ENCODE measurements at regions not wholly inside any gene's neighbourhood (a gene's known extent, or its start where the extent isn't known, plus 50 kb on each side); places are given as distances from the start of the nearest gene placed in this dataset.

DNA sequence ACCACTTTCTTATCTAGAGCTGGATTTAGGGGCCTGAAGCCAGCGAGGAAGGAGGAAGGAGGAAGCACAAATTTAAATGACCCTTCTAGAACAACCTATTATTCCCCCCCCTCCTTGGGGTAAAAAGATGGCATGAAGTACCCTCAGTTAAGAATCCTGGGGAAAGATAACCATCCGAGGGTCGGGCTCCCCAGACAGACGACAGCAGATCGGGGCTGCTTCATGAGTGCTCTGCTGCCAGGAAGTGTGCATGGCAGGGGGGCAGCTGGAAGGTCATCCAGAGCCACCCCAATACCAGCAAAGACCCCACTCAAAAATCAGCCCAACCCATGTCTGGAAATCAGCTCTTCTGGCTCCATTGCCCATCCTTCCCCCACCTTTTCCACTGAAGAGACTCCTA is 207.5 kb downstream of the CTTN start:
- no peak overlapping the region for H3K27ac Mint-ChIP-seq
- no peaks in the 10 kb centered on the region for H3K36me3 Mint-ChIP-seq
- H3K27me3 Mint-ChIP-seq: peaks cover 2% of the 10 kb centered on the region
- DNase-seq (ENCODE audit: low spot score in 2 of 2) (no peak), ATAC-seq (ENCODE audit: low read depth) (no peak)
- no peak overlapping the region for H3K4me3 Mint-ChIP-seq
- H3K9me3 Mint-ChIP-seq: no peaks in the 10 kb centered on the region
- H3K4me1 Mint-ChIP-seq: no peaks in the 10 kb centered on the region

- no peak overlapping the region for H3K27ac Mint-ChIP-seq
- ATAC-seq (ENCODE audit: low read depth) (no peak), DNase-seq (ENCODE audit: low spot score in 2 of 2) (no peak)
- no peaks in the 10 kb centered on the region for H3K4me1 Mint-ChIP-seq
- peaks cover 2% of the 10 kb centered on the region for H3K27me3 Mint-ChIP-seq
- H3K36me3 Mint-ChIP-seq: no peaks in the 10 kb centered on the region
- H3K9me3 Mint-ChIP-seq: no peaks in the 10 kb centered on the region
- H3K4me3 Mint-ChIP-seq: no peak overlapping the region
Observed at GRCh38 chr11:70606248-70606950, 208.1 kb downstream of the CTTN start.

- DNase-seq (ENCODE audit: low spot score in 2 of 2) (no peak), ATAC-seq (ENCODE audit: low read depth) (no peak)
- Mint-ChIP-seq H3K27ac (no peak overlapping the region), H3K27me3 (peaks cover 2% of the 10 kb centered on the region), H3K4me3 (no peak overlapping the region), H3K4me1 (no peaks in the 10 kb centered on the region), H3K9me3 (no peaks in the 10 kb centered on the region), H3K36me3 (no peaks in the 10 kb centered on the region)
Observed at GRCh38 chr11:70606951-70607330, 208.6 kb downstream of the CTTN start.

GRCh38 chr11:70607561-70607960 is 209.2 kb downstream of the CTTN start:
- Mint-ChIP-seq H3K4me3 (no peak overlapping the region), H3K27me3 (no peaks in the 10 kb centered on the region), H3K27ac (no peak overlapping the region), H3K4me1 (no peaks in the 10 kb centered on the region), H3K36me3 (no peaks in the 10 kb centered on the region), H3K9me3 (no peaks in the 10 kb centered on the region)
- ATAC-seq (ENCODE audit: low read depth) (no peak), DNase-seq (ENCODE audit: low spot score in 2 of 2) (no peak)

GRCh38 chr11:70608568-70609470 is 210.5 kb downstream of the CTTN start:
- Mint-ChIP-seq H3K9me3 (no peaks in the 10 kb centered on the region), H3K36me3 (no peaks in the 10 kb centered on the region), H3K27me3 (no peaks in the 10 kb centered on the region), H3K4me3 (no peak overlapping the region), H3K27ac (no peak overlapping the region), H3K4me1 (no peaks in the 10 kb centered on the region)
- ATAC-seq (ENCODE audit: low read depth) (no peak), DNase-seq (ENCODE audit: low spot score in 2 of 2) (no peak)

DNA sequence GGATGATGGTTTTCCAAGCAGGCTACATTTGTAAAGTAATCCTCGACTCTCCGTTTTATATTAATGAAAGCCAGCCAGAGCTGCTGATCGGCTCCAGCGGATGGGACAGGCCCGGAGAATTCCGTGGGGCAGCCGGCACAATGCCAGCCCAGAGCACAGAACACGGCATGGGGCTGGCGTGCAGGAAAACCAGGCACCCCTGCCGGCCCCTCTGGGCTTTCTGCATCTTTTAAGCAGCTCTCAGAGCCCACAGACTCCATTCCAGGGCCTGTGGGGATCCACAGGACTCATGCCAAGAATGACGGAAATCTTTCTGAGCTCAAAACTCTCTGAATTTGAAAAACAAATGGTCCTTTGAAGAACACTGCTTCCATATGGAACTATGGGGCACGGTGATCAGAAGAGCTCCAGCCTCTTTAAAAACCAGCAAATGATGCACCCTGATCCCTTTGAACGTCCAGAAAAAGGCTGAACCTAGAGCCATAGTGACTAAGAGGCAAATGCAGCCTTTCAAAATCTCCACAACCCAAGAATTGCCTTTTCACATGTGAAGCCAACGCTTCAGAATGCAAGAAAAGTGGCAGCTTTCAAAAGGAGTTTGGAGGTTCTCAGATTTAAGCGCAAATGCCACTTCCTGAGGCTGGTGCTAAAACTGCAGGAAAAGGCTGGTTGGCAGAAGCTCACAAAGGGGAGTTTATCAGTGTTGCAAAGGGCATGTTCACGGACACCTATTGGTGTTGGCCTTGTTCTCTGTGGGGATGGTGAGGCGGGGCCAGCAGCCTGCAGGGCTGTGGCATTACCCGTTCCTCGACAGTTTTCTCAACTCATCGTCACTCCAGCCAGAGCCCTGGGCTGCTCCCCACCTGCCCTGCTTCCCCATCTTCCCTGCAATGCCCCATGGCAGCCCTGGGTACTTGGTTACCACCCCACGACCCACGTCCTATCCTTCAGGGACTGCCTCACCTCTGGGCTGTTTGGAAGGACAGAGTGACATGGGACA is 212.5 kb downstream of the CTTN start:
- H3K36me3 Mint-ChIP-seq: no peaks in the 10 kb centered on the region
- H3K9me3 Mint-ChIP-seq: no peaks in the 10 kb centered on the region
- no peak overlapping the region for H3K27ac Mint-ChIP-seq
- no peaks in the 10 kb centered on the region for H3K4me1 Mint-ChIP-seq
- no peak for DNase-seq (ENCODE audit: low spot score in 2 of 2)
- no peaks in the 10 kb centered on the region for H3K27me3 Mint-ChIP-seq
- no peak overlapping the region for H3K4me3 Mint-ChIP-seq
- no peak for ATAC-seq (ENCODE audit: low read depth)

DNA sequence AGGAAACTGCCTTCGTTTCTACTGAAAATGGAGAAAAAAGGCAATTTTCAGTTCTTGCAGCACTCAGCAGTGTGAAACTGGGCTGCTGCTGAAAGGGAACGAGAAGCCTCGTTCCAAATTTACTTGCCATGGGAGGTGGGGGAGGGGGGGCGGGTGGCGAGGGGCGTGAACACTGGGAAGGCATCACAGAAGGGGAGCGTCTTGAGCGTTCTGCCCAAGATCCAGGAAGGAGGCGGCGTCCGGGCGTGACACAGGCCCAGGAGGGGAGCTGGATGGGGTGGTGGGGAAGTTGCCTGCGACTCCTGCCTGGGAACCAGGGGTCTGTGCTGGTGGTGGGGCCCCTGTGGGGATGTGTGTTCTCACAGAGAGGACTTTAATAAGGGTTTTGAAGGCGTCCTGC is 213.5 kb downstream of the CTTN start:
- Mint-ChIP-seq H3K4me1 (no peaks in the 10 kb centered on the region), H3K27me3 (no peaks in the 10 kb centered on the region), H3K27ac (no peak overlapping the region), H3K4me3 (no peak overlapping the region), H3K36me3 (no peaks in the 10 kb centered on the region), H3K9me3 (no peaks in the 10 kb centered on the region)
- ATAC-seq (ENCODE audit: low read depth) (no peak), DNase-seq (ENCODE audit: low spot score in 2 of 2) (no peak)

GRCh38 chr11:70612459-70613141 is 214.3 kb downstream of the CTTN start:
- Mint-ChIP-seq H3K9me3 (no peaks in the 10 kb centered on the region), H3K36me3 (no peaks in the 10 kb centered on the region), H3K4me1 (no peaks in the 10 kb centered on the region), H3K4me3 (no peak overlapping the region), H3K27me3 (no peaks in the 10 kb centered on the region), H3K27ac (no peak overlapping the region)
- ATAC-seq (ENCODE audit: low read depth) (no peak), DNase-seq (ENCODE audit: low spot score in 2 of 2) (no peak)

- H3K27me3 Mint-ChIP-seq: no peaks in the 10 kb centered on the region
- ATAC-seq (ENCODE audit: low read depth) (no peak), DNase-seq (ENCODE audit: low spot score in 2 of 2) (no peak)
- H3K9me3 Mint-ChIP-seq: no peaks in the 10 kb centered on the region
- no peaks in the 10 kb centered on the region for H3K4me1 Mint-ChIP-seq
- H3K4me3 Mint-ChIP-seq: no peak overlapping the region
- no peaks in the 10 kb centered on the region for H3K36me3 Mint-ChIP-seq
- H3K27ac Mint-ChIP-seq: no peak overlapping the region
Observed at GRCh38 chr11:70614034-70614681, 215.8 kb downstream of the CTTN start.

DNA sequence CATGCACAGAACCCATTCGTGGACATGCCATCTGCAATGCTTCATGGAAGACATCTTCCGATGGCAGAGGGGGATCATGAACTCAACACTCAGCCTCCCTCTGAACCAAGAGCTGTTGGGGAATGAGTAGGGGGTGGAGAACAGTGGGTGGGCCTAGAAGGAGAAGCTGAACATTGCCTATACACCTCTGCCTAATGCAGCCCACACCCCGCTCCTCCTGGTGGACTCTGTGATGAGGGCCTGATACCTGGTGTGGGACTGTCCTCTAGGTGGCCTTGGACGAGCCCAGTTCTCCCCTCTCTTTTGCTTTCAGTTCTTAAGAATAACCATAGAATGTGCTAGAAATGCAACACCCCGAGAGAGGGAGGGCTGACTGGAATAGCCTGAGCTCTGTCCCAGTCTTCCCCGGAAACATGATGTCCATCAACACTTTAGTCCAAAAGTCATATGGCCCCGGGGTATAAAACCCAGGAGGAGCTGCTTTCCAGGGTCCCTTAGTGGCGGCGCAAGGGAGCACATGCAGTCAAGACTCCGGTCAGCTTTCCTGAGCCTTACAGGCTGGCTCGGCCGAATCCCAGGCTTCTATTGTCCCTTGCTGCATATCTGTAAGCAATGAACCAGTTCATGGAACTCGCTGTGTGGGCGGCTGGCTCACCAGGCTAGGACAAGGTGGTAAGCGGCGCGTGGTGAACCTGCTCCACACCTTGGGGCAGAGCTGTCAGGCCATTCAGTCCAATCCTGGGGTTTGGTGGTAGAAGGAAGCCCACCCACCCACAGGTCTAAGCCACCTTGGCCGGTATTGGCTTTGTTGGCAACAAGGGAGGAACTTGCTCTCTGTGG is 216.9 kb downstream of the CTTN start:
- Mint-ChIP-seq H3K9me3 (peaks cover 2% of the 10 kb centered on the region), H3K4me3 (no peak overlapping the region), H3K27me3 (no peaks in the 10 kb centered on the region), H3K4me1 (no peaks in the 10 kb centered on the region), H3K27ac (no peak overlapping the region), H3K36me3 (no peaks in the 10 kb centered on the region)
- no peak for DNase-seq (ENCODE audit: low spot score in 2 of 2)
- ATAC-seq (ENCODE audit: low read depth): no peak

DNA sequence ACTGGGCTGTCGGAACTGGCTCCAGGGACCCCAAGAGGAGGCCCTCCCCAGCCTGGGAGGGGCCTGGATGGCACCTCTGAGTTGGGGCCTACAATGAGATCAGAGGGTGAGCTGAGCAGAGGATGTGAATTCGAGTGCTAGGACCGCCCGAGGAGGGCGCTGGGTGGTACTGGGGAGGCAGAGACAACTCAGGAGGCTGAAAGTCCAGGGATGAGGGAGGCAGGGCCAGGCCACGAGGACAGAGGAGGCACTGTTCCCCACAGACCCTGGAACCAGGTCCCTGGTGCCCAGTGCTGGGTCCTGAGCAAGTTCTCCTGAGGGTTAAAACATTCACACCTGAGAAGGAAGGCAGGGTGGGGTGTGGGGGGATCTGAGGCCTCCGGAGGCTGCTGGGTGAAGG is 218.0 kb downstream of the CTTN start:
- no peaks in the 10 kb centered on the region for H3K36me3 Mint-ChIP-seq
- no peaks in the 10 kb centered on the region for H3K27me3 Mint-ChIP-seq
- DNase-seq (ENCODE audit: low spot score in 2 of 2) (no peak), ATAC-seq (ENCODE audit: low read depth) (no peak)
- peaks cover 2% of the 10 kb centered on the region for H3K9me3 Mint-ChIP-seq
- H3K27ac Mint-ChIP-seq: no peak overlapping the region
- no peak overlapping the region for H3K4me3 Mint-ChIP-seq
- H3K4me1 Mint-ChIP-seq: no peaks in the 10 kb centered on the region

DNA sequence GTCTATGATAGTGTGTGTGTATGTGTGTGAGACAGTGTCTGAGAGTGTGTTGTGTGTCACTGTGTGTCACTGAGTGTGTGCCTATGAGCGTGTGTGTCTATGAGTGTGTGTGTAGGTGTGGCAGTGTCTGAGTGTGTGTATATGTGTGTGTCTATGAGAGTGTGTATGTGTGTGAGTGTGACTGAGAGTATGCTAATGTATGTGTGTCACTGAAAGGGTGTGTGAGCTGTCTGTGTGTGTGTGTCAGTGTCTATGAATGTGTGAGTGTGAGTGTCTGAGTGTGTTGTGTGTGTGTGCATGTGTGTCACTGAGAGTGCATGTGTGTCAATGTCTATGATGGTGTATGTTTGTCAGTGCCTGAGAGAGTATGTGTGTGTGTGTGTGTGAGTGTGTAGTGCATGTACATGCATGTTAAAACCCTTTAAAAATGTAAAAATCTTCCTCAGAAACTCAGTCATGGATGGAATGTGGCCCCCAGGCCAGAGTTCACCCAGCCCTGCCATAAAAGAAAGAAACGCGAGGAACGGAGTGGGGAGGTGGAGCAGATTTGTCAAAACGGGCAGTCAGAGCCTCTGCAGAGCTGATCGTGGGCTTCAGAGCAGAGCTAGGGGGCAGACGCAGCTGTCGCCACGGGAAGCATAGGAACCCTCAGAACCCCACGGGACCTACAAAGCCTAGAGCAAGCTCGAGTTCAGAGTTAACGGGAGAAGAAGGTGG is 218.8 kb downstream of the CTTN start:
- ATAC-seq (ENCODE audit: low read depth): no peak
- H3K36me3 Mint-ChIP-seq: no peaks in the 10 kb centered on the region
- no peak overlapping the region for H3K27ac Mint-ChIP-seq
- no peak for DNase-seq (ENCODE audit: low spot score in 2 of 2)
- H3K9me3 Mint-ChIP-seq: peaks cover 2% of the 10 kb centered on the region
- no peak overlapping the region for H3K4me3 Mint-ChIP-seq
- H3K27me3 Mint-ChIP-seq: no peaks in the 10 kb centered on the region
- no peaks in the 10 kb centered on the region for H3K4me1 Mint-ChIP-seq
